SK-N-SH (cell line): ENCODE measurements at regions not wholly inside any gene's neighbourhood (a gene's known extent, or its start where the extent isn't known, plus 50 kb on each side); places are given as distances from the start of the nearest gene placed in this dataset.

Experiments
- CTCF ChIA-PET: fragments of 300-600, 350-600 bp; formaldehyde crosslinking; extraction: SDS; loops from one replicate; lab custom pipeline; 2021; lab: Yijun Ruan, JAX
- POLR2A ChIA-PET: fragments of 350-600 bp; sonication (Branson Sonifier 250); formaldehyde crosslinking; extraction: SDS; loops from one replicate; lab custom pipeline; 2020; ENCODE audit warnings: antibody characterized with exemption, inconsistent platforms; lab: Yijun Ruan, JAX
- DNase-seq: peaks from one replicate; pipeline ENCODE4 v3.0.0; 2012
- H2AFZ ChIP-seq: fragments of 200-600 bp; sonication (generic); 2 replicates; pipeline ENCODE4 v1.8.1; 2016; ENCODE audit warnings: antibody characterized with exemption, mild to moderate bottlenecking, low read depth
- H3F3A ChIP-seq: fragments of 200-600 bp; sonication (generic); replicated peaks from 2 replicates; pipeline ENCODE3; 2016; ENCODE audit warnings: antibody characterized with exemption, mild to moderate bottlenecking; ENCODE audit not compliant: insufficient read depth
- H3K27ac ChIP-seq, 2 experiments: fragments of 200-500 bp in 1 of 2; fragments of 200-600 bp in 1 of 2; sonication (Bioruptor generic) in 1 of 2; sonication (generic), shearing (Covaris generic) in 1 of 2; 2 replicates each; pipeline versions ENCODE4 v1.5.1 to v1.6.1; 2014 to 2016; ENCODE audit warnings: low read depth in 2 of 2, inconsistent platforms in 1 of 2, low read length in 1 of 2, mild to moderate bottlenecking in 1 of 2, mixed read lengths in 1 of 2
- H3K27me3 ChIP-seq: fragments of 200-600 bp; sonication (generic), shearing (Covaris generic); 2 replicates; pipeline ENCODE4 v1.6.1; 2016; ENCODE audit warnings: mixed run types; ENCODE audit not compliant: insufficient read depth
- H3K36me3 ChIP-seq, 2 experiments: fragments of 200-500 bp in 1 of 2; fragments of 200-600 bp in 1 of 2; sonication (Bioruptor generic) in 1 of 2; sonication (generic) in 1 of 2; replicated peaks in 1 of 2; 2 replicates each; pipeline versions ENCODE3 to v1.5.1; 2014 to 2016; ENCODE audit warnings: low read length in 1 of 2, mild to moderate bottlenecking in 1 of 2; ENCODE audit not compliant: insufficient read depth in 2 of 2, control insufficient read depth in 1 of 2
- H3K4me1 ChIP-seq, 2 experiments: fragments of 200-500 bp in 1 of 2; fragments of 200-600 bp in 1 of 2; sonication (Bioruptor generic) in 1 of 2; sonication (generic), shearing (Covaris generic) in 1 of 2; 2 replicates each; pipeline versions ENCODE4 v1.5.1 to v1.6.1; 2014 to 2016; ENCODE audit warnings: low read depth in 1 of 2, low read length in 1 of 2, mixed run types in 1 of 2; ENCODE audit not compliant: insufficient read depth in 2 of 2, control insufficient read depth in 1 of 2
- H3K4me2 ChIP-seq: fragments of 200-600 bp; sonication (generic), shearing (Covaris generic); 2 replicates; pipeline ENCODE4 v1.6.1; 2017; ENCODE audit warnings: mixed run types
- H3K4me3 ChIP-seq, 2 experiments: fragments of 200-500 bp in 1 of 2; fragments of 200-600 bp in 1 of 2; sonication (Bioruptor generic) in 1 of 2; sonication (generic), shearing (Covaris generic) in 1 of 2; 2 replicates each; pipeline versions ENCODE4 v1.5.1 to v1.8.1; 2014 to 2016; ENCODE audit warnings: low read depth in 2 of 2, inconsistent platforms in 1 of 2, low read length in 1 of 2, mild to moderate bottlenecking in 1 of 2, mixed read lengths in 1 of 2, moderate library complexity in 1 of 2
- H3K79me2 ChIP-seq: fragments of 200-600 bp; sonication (generic); 2 replicates; pipeline ENCODE4 v1.8.1; 2017; ENCODE audit warnings: mild to moderate bottlenecking; ENCODE audit not compliant: insufficient read depth
- H3K9ac ChIP-seq: fragments of 200-600 bp; sonication (generic); 2 replicates; pipeline ENCODE4 v1.6.1; 2017; ENCODE audit warnings: mixed run types
- H3K9me2 ChIP-seq: fragments of 200-600 bp; sonication (generic); 2 replicates; pipeline ENCODE4 v1.6.1; 2017; ENCODE audit warnings: mixed run types
- H3K9me3 ChIP-seq: fragments of 200-600 bp; sonication (generic); 2 replicates; pipeline ENCODE4 v1.6.1; 2017; ENCODE audit warnings: mixed run types, mild to moderate bottlenecking, moderate library complexity
- H4K20me1 ChIP-seq: fragments of 200-600 bp; sonication (generic); 2 replicates; pipeline ENCODE4 v1.6.1; 2017; ENCODE audit warnings: mild to moderate bottlenecking, mixed run types; ENCODE audit not compliant: insufficient read depth
- ELF1 ChIP-seq: IDR thresholded peaks from 2 replicates; pipeline ENCODE4 v1.4.0; 2012
- EP300 ChIP-seq, 2 experiments: IDR thresholded peaks; 2 replicates each; pipeline versions ENCODE4 v1.4.0 to v1.6.1; 2012; ENCODE audit warnings: borderline replicate concordance in 1 of 2, low read depth in 1 of 2, low read length in 1 of 2
- FOXJ3 ChIP-seq: sonication (generic); formaldehyde crosslinking; IDR thresholded peaks from 2 replicates; pipeline ENCODE4 v1.5.1; 2020; ENCODE audit warnings: mild to moderate bottlenecking, missing genetic modification reagents
- JUND ChIP-seq: IDR thresholded peaks from 2 replicates; pipeline ENCODE4 v1.4.0; 2012
- MEF2A ChIP-seq: IDR thresholded peaks from 2 replicates; pipeline ENCODE4 v1.4.0; 2012; ENCODE audit warnings: low read depth, borderline replicate concordance
- MXI1 ChIP-seq: IDR thresholded peaks from 2 replicates; pipeline ENCODE4 v1.6.1; 2012; ENCODE audit warnings: mild to moderate bottlenecking, low read depth, low read length, improper control_type of control experiment
- NRF1 ChIP-seq: IDR thresholded peaks from 2 replicates; pipeline ENCODE4 v1.6.1; 2012; ENCODE audit warnings: low read depth, mild to moderate bottlenecking, low read length
- PBX3 ChIP-seq: IDR thresholded peaks from 2 replicates; pipeline ENCODE4; 2012
- POLR2AphosphoS5 ChIP-seq: IDR thresholded peaks from 2 replicates; pipeline ENCODE4 v1.6.1; 2012; ENCODE audit warnings: low read depth, low read length
- RCOR1 ChIP-seq: fragments of 150-350 bp; IDR thresholded peaks from 2 replicates; pipeline ENCODE4 v1.6.1; 2017; ENCODE audit warnings: antibody characterized with exemption, low read length
- RFX5 ChIP-seq: IDR thresholded peaks from 2 replicates; pipeline ENCODE4 v1.6.1; 2012; ENCODE audit warnings: mild to moderate bottlenecking, improper control_type of control experiment, low read length
- RXRA ChIP-seq: IDR thresholded peaks from 2 replicates; pipeline ENCODE4 v1.4.0; 2012; ENCODE audit warnings: low read depth, mild to moderate bottlenecking, borderline replicate concordance
- TAF1 ChIP-seq: IDR thresholded peaks from 2 replicates; pipeline ENCODE4 v1.6.1; 2012; ENCODE audit warnings: low read depth, mild to moderate bottlenecking, low read length, moderate library complexity, borderline replicate concordance
- TCF12 ChIP-seq: IDR thresholded peaks from 2 replicates; pipeline ENCODE4 v1.4.0; 2012
- TEAD4 ChIP-seq: IDR thresholded peaks from 2 replicates; pipeline ENCODE4 v1.4.0; 2012; ENCODE audit warnings: mild to moderate bottlenecking, borderline replicate concordance; ENCODE audit not compliant: insufficient read depth
- WGBS: methylation state at CpG from one replicate; pipeline ENCODE4 v1.1.6; 2017; ENCODE audit warnings: low lambda C conversion rate; 5-methylcytosine and 5-hydroxymethylcytosine counted together
- TF ChIP-seq, protein P1 (sequence below): IDR thresholded peaks from 2 replicates; pipeline ENCODE4 v1.6.1; 2012; ENCODE audit warnings: mild to moderate bottlenecking, low read depth, low read length, moderate library complexity
- TF ChIP-seq, protein P2 (sequence below): fragments of 200-600 bp; sonication (generic); IDR thresholded peaks from 2 replicates; pipeline ENCODE4 v1.6.1; 2017; ENCODE audit warnings: antibody characterized with exemption, mild to moderate bottlenecking, moderate library complexity

- H3K9me3 ChIP-seq, result peaks cover 5% of the 10 kb centered on the region; the same call in 1 of the 2 replicates
- H3K36me3 ChIP-seq, result no peaks in the 10 kb centered on the region
- no peak overlapping the region for H3K27ac ChIP-seq
- no peaks in the 10 kb centered on the region for H3F3A ChIP-seq
- H3K27me3 ChIP-seq, result no peaks in the 10 kb centered on the region
- H3K9ac ChIP-seq, result no peak overlapping the region
- TF ChIP-seq POLR2AphosphoS5, result no peak
- TF ChIP-seq, protein P1, sequence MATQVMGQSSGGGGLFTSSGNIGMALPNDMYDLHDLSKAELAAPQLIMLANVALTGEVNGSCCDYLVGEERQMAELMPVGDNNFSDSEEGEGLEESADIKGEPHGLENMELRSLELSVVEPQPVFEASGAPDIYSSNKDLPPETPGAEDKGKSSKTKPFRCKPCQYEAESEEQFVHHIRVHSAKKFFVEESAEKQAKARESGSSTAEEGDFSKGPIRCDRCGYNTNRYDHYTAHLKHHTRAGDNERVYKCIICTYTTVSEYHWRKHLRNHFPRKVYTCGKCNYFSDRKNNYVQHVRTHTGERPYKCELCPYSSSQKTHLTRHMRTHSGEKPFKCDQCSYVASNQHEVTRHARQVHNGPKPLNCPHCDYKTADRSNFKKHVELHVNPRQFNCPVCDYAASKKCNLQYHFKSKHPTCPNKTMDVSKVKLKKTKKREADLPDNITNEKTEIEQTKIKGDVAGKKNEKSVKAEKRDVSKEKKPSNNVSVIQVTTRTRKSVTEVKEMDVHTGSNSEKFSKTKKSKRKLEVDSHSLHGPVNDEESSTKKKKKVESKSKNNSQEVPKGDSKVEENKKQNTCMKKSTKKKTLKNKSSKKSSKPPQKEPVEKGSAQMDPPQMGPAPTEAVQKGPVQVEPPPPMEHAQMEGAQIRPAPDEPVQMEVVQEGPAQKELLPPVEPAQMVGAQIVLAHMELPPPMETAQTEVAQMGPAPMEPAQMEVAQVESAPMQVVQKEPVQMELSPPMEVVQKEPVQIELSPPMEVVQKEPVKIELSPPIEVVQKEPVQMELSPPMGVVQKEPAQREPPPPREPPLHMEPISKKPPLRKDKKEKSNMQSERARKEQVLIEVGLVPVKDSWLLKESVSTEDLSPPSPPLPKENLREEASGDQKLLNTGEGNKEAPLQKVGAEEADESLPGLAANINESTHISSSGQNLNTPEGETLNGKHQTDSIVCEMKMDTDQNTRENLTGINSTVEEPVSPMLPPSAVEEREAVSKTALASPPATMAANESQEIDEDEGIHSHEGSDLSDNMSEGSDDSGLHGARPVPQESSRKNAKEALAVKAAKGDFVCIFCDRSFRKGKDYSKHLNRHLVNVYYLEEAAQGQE, result no peak
- TF ChIP-seq RCOR1, result no peak
- TF ChIP-seq MEF2A, result no peak
- TF ChIP-seq RFX5, result no peak
- TF ChIP-seq NRF1, result no peak
- no peak for TF ChIP-seq RXRA
- TF ChIP-seq EP300 (IDR thresholded peaks at IDR 0.05; ENCODE audit: borderline replicate concordance in 1 of 2, low read depth in 1 of 2, low read length in 1 of 2), result no peak
- TF ChIP-seq TAF1, result no peak
- no peak for TF ChIP-seq PBX3
- H3K4me1 ChIP-seq, result no peaks in the 10 kb centered on the region
- no peak overlapping the region for H3K4me3 ChIP-seq
- H3K4me2 ChIP-seq, result no peak overlapping the region
- no peak for DNase-seq
- H3K79me2 ChIP-seq, result no peaks in the 10 kb centered on the region
- H2AFZ ChIP-seq, result no peak overlapping the region
- no peaks in the 10 kb centered on the region for H3K9me2 ChIP-seq
- CTCF ChIA-PET, result no interaction called here
- H4K20me1 ChIP-seq, result no peaks in the 10 kb centered on the region
- POLR2A ChIA-PET, result no interaction called here
Measured at GRCh38 chr2:125042727-125043126, 1017.6 kb downstream of the CNTNAP5 start.

- Histone ChIP-seq H3K9ac (no peak overlapping the region), H3K9me3 (peaks cover 8% of the 10 kb centered on the region; the same call in 1 of the 2 replicates), H3K79me2 (no peaks in the 10 kb centered on the region), H4K20me1 (no peaks in the 10 kb centered on the region), H2AFZ (no peak overlapping the region), H3K36me3 (no peaks in the 10 kb centered on the region), H3K27ac (no peak overlapping the region), H3K4me3 (no peak overlapping the region), H3F3A (no peaks in the 10 kb centered on the region), H3K4me2 (no peak overlapping the region), H3K27me3 (no peaks in the 10 kb centered on the region), H3K4me1 (no peaks in the 10 kb centered on the region), H3K9me2 (no peaks in the 10 kb centered on the region)
- DNase-seq, result no peak
- CTCF ChIA-PET, result interaction anchor here (1.0 kb wide), 1 partner anchor 14 kb away, joined by 3 read pairs; no protein-coding TSS in a partner anchor
- 29% methylated on average over 4 of the region's 4 CpGs for WGBS
- POLR2A ChIA-PET, result no interaction called here
- TF ChIP-seq, protein P2, sequence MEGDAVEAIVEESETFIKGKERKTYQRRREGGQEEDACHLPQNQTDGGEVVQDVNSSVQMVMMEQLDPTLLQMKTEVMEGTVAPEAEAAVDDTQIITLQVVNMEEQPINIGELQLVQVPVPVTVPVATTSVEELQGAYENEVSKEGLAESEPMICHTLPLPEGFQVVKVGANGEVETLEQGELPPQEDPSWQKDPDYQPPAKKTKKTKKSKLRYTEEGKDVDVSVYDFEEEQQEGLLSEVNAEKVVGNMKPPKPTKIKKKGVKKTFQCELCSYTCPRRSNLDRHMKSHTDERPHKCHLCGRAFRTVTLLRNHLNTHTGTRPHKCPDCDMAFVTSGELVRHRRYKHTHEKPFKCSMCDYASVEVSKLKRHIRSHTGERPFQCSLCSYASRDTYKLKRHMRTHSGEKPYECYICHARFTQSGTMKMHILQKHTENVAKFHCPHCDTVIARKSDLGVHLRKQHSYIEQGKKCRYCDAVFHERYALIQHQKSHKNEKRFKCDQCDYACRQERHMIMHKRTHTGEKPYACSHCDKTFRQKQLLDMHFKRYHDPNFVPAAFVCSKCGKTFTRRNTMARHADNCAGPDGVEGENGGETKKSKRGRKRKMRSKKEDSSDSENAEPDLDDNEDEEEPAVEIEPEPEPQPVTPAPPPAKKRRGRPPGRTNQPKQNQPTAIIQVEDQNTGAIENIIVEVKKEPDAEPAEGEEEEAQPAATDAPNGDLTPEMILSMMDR, result no peak
- no peak for TF ChIP-seq JUND
- TF ChIP-seq TCF12, result no peak
- no peak for TF ChIP-seq ELF1
- TF ChIP-seq EP300 (IDR thresholded peaks at IDR 0.05; ENCODE audit: borderline replicate concordance in 1 of 2, low read depth in 1 of 2, low read length in 1 of 2), result no peak
- TF ChIP-seq POLR2AphosphoS5, result no peak
- TF ChIP-seq TEAD4, result no peak
- no peak for TF ChIP-seq PBX3
- no peak for TF ChIP-seq FOXJ3
- no peak for TF ChIP-seq MXI1
Measured at GRCh38 chr2:125070726-125071505, 1045.8 kb downstream of the CNTNAP5 start.
